Spleen (tissue), 11 donors: ENCODE measurements at regions not wholly inside any gene's neighbourhood (a gene's known extent, or its start where the extent isn't known, plus 50 kb on each side); places are given as distances from the start of the nearest gene placed in this dataset.

Source experiments
- DNase-seq: peaks from one replicate; pipeline ENCODE4 v3.0.0-alpha.2; 2020
- H3K27ac ChIP-seq, 8 donors: fragments of 200-600 bp; sonication (generic) in 7 of 8; 1 replicate in 4 of 8; 2 replicates in 4 of 8; pipeline versions ENCODE4 v1.5.0 to v1.8.0; 2016 to 2021; ENCODE audit warnings: inconsistent platforms in 4 of 8, mild to moderate bottlenecking in 4 of 8, moderate library complexity in 1 of 8
- H3K27me3 ChIP-seq, 7 donors: fragments of 200-600 bp; sonication (generic) in 6 of 7; replicated peaks in 1 of 7; 1 replicate in 4 of 7; 2 replicates in 3 of 7; pipeline versions ENCODE4 v1.5.0 to v1.8.0; 2016 to 2021; ENCODE audit warnings: inconsistent platforms in 3 of 7, mild to moderate bottlenecking in 1 of 7
- H3K36me3 ChIP-seq, 6 donors: fragments of 200-600 bp; sonication (generic) in 5 of 6; 1 replicate in 4 of 6; 2 replicates in 2 of 6; pipeline versions ENCODE4 v1.5.0 to v1.8.0; 2016 to 2021; ENCODE audit warnings: inconsistent platforms in 2 of 6
- H3K4me1 ChIP-seq, 6 donors: fragments of 200-600 bp; sonication (generic) in 5 of 6; 1 replicate in 3 of 6; 2 replicates in 3 of 6; pipeline versions ENCODE4 v1.5.0 to v1.8.0; 2016 to 2021; ENCODE audit warnings: inconsistent platforms in 3 of 6
- H3K4me3 ChIP-seq, 8 donors: fragments of 200-600 bp; sonication (generic) in 7 of 8; 1 replicate in 4 of 8; 2 replicates in 4 of 8; pipeline versions ENCODE4 v1.5.0 to v1.8.0; 2016 to 2021; ENCODE audit warnings: inconsistent platforms in 4 of 8, mild to moderate bottlenecking in 4 of 8, moderate library complexity in 2 of 8
- H3K9me3 ChIP-seq, 8 donors: fragments of 200-600 bp; sonication (generic) in 7 of 8; 1 replicate in 4 of 8; 2 replicates in 4 of 8; pipeline versions ENCODE4 v1.5.0 to v1.8.0; 2016 to 2021; ENCODE audit warnings: inconsistent platforms in 4 of 8
- POLR2A ChIP-seq, 3 donors: fragments of 450-650 bp; IDR thresholded peaks; one replicate each; pipeline ENCODE4 v1.5.1; 2017; ENCODE audit warnings: antibody characterized with exemption in 3 of 3, mild to moderate bottlenecking in 1 of 3
- POLR2AphosphoS5 ChIP-seq, 3 donors: sonication (generic); formaldehyde crosslinking; IDR thresholded peaks; one replicate each; pipeline ENCODE4 v1.5.1; 2017; ENCODE audit warnings: antibody characterized with exemption in 3 of 3
- WGBS, 5 donors: extraction: QIAGEN DNeasy Blood & Tissue Kit in 3 of 5; methylation state at CpG; one replicate each; pipeline versions ENCODE4 v1.1.5 to v1.1.7; 2013 to 2018; 5-methylcytosine and 5-hydroxymethylcytosine counted together
- intact Hi-C: fragments of 100-400 bp; cut with DNase I; formaldehyde crosslinking; loops from one replicate; pipeline ENCODE4 v1.15.0; 2023; ENCODE audit warnings: low total_unique reads
- TF ChIP-seq, protein P1 (sequence below), 11 experiments: fragments of 200-600 bp in 7 of 11; fragments of 450-650 bp in 4 of 11; sonication (generic) in 4 of 11; IDR thresholded peaks in 8 of 11; conservative IDR thresholded peaks in 3 of 11; 1 replicate in 7 of 11; 2 replicates in 4 of 11; pipeline versions ENCODE4 v1.4.0 to v1.8.0; 2016 to 2021; ENCODE audit warnings: antibody characterized with exemption in 11 of 11, inconsistent platforms in 4 of 11, mild to moderate bottlenecking in 1 of 11
- donor health status: healthy with polysubstance abuse.
- donor health status: DM: no; HTN: no; CAD: no; lungs with moderate emphysema.
- donor health status: DM: no; HTN: no; CAD: no.
- donor health status: Bipolar disorder and iron deficiency.
- donor health status: healthy.
- donor health status: DM: no; HTN: no; CAD: no.
- donor health status: DM: yes; HTN: yes; CAD: no.

DNA sequence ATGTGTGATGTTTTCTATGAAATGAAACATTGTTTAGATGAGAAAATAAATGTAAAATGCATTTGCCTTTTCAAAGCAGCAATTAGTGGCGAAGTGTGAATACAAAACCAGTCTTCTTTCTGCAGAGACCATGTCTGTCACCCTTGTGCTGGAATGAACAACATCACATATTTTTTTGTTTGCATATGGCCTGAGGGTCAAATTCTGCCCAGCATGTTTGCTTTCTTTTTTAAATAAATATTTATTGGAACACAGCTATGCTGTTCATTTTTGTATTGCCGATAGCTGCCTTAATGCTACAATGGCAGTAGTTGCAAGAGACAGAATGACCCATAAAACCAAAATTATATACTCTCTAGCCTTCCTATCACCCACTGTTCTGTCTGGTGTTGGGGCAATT lies 75.3 kb upstream of the SNRPN start:
- 62 to 81% (median 69%) methylated on average over 2 of the region's 2 CpGs for WGBS, 5 donors
- H3K9me3 ChIP-seq: peaks cover 0 to 73% (median 40%) of the 10 kb centered on the region in 8 donors
- no peaks in the 10 kb centered on the region for H3K36me3 ChIP-seq
- TF ChIP-seq, protein P1, sequence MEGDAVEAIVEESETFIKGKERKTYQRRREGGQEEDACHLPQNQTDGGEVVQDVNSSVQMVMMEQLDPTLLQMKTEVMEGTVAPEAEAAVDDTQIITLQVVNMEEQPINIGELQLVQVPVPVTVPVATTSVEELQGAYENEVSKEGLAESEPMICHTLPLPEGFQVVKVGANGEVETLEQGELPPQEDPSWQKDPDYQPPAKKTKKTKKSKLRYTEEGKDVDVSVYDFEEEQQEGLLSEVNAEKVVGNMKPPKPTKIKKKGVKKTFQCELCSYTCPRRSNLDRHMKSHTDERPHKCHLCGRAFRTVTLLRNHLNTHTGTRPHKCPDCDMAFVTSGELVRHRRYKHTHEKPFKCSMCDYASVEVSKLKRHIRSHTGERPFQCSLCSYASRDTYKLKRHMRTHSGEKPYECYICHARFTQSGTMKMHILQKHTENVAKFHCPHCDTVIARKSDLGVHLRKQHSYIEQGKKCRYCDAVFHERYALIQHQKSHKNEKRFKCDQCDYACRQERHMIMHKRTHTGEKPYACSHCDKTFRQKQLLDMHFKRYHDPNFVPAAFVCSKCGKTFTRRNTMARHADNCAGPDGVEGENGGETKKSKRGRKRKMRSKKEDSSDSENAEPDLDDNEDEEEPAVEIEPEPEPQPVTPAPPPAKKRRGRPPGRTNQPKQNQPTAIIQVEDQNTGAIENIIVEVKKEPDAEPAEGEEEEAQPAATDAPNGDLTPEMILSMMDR (IDR thresholded peaks at IDR 0.05 in 8 of 11, conservative IDR thresholded peaks at IDR 0.05 in 3 of 11): no peak
- TF ChIP-seq POLR2A (IDR thresholded peaks at IDR 0.05): no peak
- TF ChIP-seq POLR2AphosphoS5 (IDR thresholded peaks at IDR 0.05): no peak
- no peak overlapping the region for H3K4me3 ChIP-seq
- intact Hi-C loops: no loop called here
- H3K27me3 ChIP-seq: no peaks in the 10 kb centered on the region
- H3K4me1 ChIP-seq: no peaks in the 10 kb centered on the region
- DNase-seq: no peak
- H3K27ac ChIP-seq: no peak overlapping the region

- Histone ChIP-seq H3K4me3 (no peak overlapping the region), H3K4me1 (no peaks in the 10 kb centered on the region), H3K27me3 (no peaks in the 10 kb centered on the region), H3K27ac (no peak overlapping the region), H3K9me3 (peaks cover 0 to 67% (median 40%) of the 10 kb centered on the region in 8 donors), H3K36me3 (no peaks in the 10 kb centered on the region)
- 65 to 85% (median 76%) methylated on average over 8 of the region's 8 CpGs for WGBS, 5 donors
- DNase-seq: no peak
- intact Hi-C loops: no loop called here
- TF ChIP-seq, protein P1 (IDR thresholded peaks at IDR 0.05 in 8 of 11, conservative IDR thresholded peaks at IDR 0.05 in 3 of 11): no peak
- TF ChIP-seq POLR2AphosphoS5 (IDR thresholded peaks at IDR 0.05) (no peak), POLR2A (IDR thresholded peaks at IDR 0.05) (no peak)
Observed at GRCh38 chr15:24880663-24881062, 74.1 kb upstream of the SNRPN start.

- peaks cover 0 to 57% (median 24%) of the 10 kb centered on the region in 8 donors for H3K9me3 ChIP-seq
- intact Hi-C loops: no loop called here
- H3K36me3 ChIP-seq: no peaks in the 10 kb centered on the region
- WGBS, 5 donors: 67 to 78% (median 73%) methylated on average over 3 of the region's 3 CpGs
- H3K4me1 ChIP-seq: no peaks in the 10 kb centered on the region
- no peaks in the 10 kb centered on the region for H3K27me3 ChIP-seq
- H3K27ac ChIP-seq: no peak overlapping the region
- H3K4me3 ChIP-seq: no peak overlapping the region
- TF ChIP-seq POLR2AphosphoS5 (IDR thresholded peaks at IDR 0.05): no peak
- TF ChIP-seq POLR2A (IDR thresholded peaks at IDR 0.05): no peak
- TF ChIP-seq, protein P1 (IDR thresholded peaks at IDR 0.05 in 8 of 11, conservative IDR thresholded peaks at IDR 0.05 in 3 of 11): no peak
- no peak for DNase-seq
Observed at GRCh38 chr15:24886538-24886937, 68.2 kb upstream of the SNRPN start.

GRCh38 chr15:24898715-24899272 lies 56.0 kb upstream of the SNRPN start:
- no peaks in the 10 kb centered on the region for H3K36me3 ChIP-seq
- no peak overlapping the region for H3K27ac ChIP-seq
- H3K4me1 ChIP-seq: no peaks in the 10 kb centered on the region
- H3K9me3 ChIP-seq: peaks cover 0 to 66% (median 21%) of the 10 kb centered on the region in 8 donors
- intact Hi-C loops: no loop called here
- H3K27me3 ChIP-seq: no peaks in the 10 kb centered on the region
- 61 to 75% (median 65%) methylated on average over 8 of the region's 8 CpGs for WGBS, 5 donors
- TF ChIP-seq POLR2AphosphoS5 (IDR thresholded peaks at IDR 0.05): no peak
- TF ChIP-seq, protein P1 (IDR thresholded peaks at IDR 0.05 in 8 of 11, conservative IDR thresholded peaks at IDR 0.05 in 3 of 11): no peak
- no peak for TF ChIP-seq POLR2A (IDR thresholded peaks at IDR 0.05)
- no peak for DNase-seq
- no peak overlapping the region for H3K4me3 ChIP-seq
